ENCODE measurements at regions not wholly inside any gene's neighbourhood (a gene's known extent, or its start where the extent isn't known, plus 50 kb on each side); places are given as distances from the start of the nearest gene placed in this dataset.

DNA sequence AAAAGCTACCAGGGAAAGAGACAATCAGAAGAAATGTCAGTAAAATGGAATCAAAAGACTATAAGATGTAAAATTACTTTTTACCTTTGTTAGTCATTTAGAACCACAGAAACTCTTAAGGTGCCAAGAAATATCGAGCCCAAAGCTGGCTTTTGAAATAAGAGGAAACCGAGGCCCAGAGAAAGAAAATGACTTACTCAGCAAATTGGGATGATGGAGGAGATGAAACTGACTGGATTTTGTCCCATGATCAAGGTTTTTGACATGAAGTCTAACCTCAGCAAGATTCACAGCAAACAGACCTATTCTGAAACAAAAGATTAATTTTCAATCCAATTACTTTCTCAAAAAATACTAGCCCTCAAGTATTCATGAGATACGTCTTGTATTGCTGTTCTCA, 696.2 kb upstream of the WWC1 start:
- WGBS, result 82% methylated on average over 3 of the region's 3 CpGs

DNA sequence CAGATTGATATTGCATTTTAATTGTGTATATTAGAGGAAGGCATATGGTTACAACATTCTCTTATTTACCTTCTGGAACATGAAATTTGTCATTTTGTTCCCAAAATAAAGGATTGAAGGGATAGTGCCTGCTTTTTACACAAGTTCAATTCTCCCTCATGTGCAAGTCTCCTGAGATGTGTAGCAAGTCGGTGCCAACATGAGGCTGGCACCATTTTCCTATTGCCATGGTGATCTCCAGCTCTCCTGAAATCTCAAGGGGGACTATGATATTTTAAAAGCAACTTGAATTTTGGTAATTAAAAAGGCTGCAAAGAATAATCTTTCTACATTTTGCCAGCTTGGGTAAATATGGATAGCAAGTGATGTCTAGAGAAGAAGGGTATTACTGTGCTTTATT, 693.3 kb upstream of the WWC1 start:
- Histone ChIP-seq H3K4me1 (ENCODE audit: insufficient read depth) (no peaks in the 10 kb centered on the region), H3K36me3 (ENCODE audit: insufficient read depth) (peaks cover 1% of the 10 kb centered on the region), H3K27ac (ENCODE audit: low read depth) (no peak overlapping the region), H3K4me3 (ENCODE audit: low read depth, low read length) (no peak overlapping the region)
- WGBS, result 88% methylated on average over 1 of the region's 1 CpG
- no peak for DNase-seq (ENCODE audit: extremely low spot score)

More for the DNA sequence above, 696.2 kb upstream of the WWC1 start:
- no peak for DNase-seq (ENCODE audit: extremely low spot score)
- Histone ChIP-seq H3K4me3 (ENCODE audit: low read depth, low read length) (no peak overlapping the region), H3K36me3 (ENCODE audit: insufficient read depth) (no peaks in the 10 kb centered on the region), H3K4me1 (ENCODE audit: insufficient read depth) (no peaks in the 10 kb centered on the region), H3K27ac (ENCODE audit: low read depth) (no peak overlapping the region)

DNA sequence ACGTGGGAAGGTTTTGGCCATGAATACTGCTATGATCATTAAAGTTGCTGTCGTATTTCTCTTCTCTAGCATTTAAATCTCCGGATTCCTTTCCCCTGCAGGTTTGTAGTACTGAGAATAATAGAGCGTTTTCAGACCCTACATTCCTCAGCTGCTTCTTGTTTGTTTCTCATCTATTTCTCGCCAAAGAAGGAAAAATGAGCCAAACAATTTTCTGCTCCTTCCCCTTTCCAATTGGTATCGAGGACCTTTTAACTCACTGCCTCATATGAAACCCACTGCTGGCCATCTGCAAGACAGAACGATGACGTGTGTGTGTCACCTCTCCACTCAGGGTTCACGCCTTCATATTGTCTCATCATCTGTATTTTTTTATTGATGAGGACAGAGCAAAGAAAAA, 689.4 kb upstream of the WWC1 start:
- Histone ChIP-seq H3K36me3 (ENCODE audit: insufficient read depth) (peaks cover 1% of the 10 kb centered on the region), H3K4me1 (ENCODE audit: insufficient read depth) (no peaks in the 10 kb centered on the region), H3K27ac (ENCODE audit: low read depth) (no peak overlapping the region), H3K4me3 (ENCODE audit: low read depth, low read length) (no peak overlapping the region)
- WGBS, result 66% methylated on average over 9 of the region's 9 CpGs
- DNase-seq (ENCODE audit: extremely low spot score), result no peak

DNA sequence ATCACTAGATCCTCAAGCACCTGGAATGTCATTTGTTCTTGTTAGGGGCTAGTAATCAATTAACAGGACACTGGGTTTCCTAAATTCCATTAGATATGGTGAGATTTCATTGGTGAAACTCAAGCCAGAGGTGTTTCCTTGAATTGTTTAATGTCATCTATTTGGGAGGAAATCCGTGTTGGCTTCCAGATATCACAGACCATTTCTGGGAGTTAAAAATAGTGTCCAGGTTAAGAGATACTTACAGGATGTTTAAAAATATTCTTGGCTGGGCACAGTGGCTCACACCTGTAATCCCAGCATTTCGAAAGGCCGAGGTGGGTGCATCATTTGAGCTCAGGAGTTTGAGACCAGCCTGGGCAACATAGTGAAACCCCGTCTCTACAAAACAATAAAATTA, 688.3 kb upstream of the WWC1 start:
- DNase-seq (ENCODE audit: extremely low spot score), result no peak
- no peak overlapping the region for H3K27ac ChIP-seq (ENCODE audit: low read depth)
- H3K4me3 ChIP-seq (ENCODE audit: low read depth, low read length), result no peak overlapping the region
- H3K36me3 ChIP-seq (ENCODE audit: insufficient read depth), result peaks cover 1% of the 10 kb centered on the region
- H3K4me1 ChIP-seq (ENCODE audit: insufficient read depth), result no peaks in the 10 kb centered on the region
- WGBS, result 78% methylated on average over 4 of the region's 4 CpGs

DNA sequence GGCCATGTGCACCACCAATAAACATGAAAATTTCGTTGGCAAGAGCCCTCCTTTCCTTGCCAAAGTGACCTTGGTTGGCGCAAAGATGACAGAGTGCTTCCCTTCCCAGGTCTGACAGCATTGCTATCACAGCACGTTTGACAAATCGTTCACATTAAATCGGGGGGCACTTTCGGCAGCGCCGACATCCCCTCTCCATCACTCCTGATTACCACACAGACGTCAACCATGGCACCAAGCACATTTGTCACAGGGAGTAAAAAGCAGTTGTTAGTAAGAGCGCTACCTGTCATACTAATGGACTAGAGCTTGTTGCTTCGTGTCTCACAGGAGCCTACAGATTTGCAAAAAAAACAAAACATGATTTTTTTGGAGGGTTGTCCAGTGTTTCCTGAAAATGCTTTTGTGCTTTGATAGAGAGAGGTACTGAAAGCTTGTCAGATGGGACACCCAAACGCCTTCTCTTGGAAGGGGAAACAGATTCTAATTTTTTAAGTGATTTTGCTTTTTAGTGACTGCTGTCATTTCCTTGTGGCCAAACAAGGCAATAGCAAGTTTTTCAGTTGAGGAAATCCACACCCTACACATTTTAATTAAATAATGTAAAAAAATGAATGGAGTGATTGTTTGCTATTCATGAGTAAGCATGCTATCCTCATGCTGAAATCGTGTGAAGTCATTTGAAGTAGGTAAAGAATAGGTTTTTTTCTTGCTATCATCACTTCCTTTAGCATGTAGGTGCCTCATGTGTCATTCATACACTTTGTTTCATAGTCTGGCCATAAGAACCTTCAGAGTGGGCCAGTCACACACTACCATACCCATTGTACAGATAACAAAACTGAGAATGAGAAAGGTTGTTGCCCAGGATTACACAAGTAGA, 682.8 kb upstream of the WWC1 start:
- no peak overlapping the region for H3K27ac ChIP-seq (ENCODE audit: low read depth)
- H3K4me3 ChIP-seq (ENCODE audit: low read depth, low read length), result no peak overlapping the region
- WGBS, result 91% methylated on average over 13 of the region's 13 CpGs
- no peaks in the 10 kb centered on the region for H3K4me1 ChIP-seq (ENCODE audit: insufficient read depth)
- no peaks in the 10 kb centered on the region for H3K36me3 ChIP-seq (ENCODE audit: insufficient read depth)
- DNase-seq (ENCODE audit: extremely low spot score), result no peak

DNA sequence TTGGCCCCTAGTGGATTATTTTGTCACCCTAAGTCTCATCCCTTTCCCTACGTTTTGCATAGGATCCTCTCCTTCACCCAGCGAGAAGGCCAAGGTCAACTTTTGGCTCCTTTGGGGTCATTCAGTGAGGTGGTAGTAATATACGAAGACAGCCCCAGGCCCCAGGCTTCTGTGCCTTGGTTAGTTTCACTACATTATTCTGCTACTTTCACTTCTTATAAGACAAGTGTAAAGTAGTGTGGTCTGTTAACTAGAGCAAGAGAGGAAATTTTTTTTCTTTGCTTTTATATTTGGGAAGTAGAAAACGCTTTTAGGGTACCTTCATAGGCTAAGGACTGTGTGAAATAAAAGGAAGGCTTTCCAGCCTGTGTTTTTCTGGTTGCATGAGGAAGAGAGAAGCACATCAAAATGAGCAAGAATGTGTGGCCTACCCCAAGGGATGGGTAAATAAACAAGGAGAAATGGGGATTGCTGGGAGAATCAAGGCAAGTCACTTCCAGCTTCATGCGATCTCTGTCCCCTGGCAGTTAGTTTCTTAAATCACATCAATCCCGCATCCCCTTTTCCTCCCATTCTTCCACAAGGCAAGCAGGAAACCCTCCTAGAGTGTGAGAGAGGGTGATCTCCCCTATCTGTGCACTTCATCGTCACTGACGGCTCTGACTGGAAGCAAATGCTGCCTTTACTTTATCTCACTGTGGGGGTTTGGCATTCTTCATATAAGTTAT, 677.0 kb upstream of the WWC1 start:
- DNase-seq (ENCODE audit: extremely low spot score), result no peak
- no peaks in the 10 kb centered on the region for H3K36me3 ChIP-seq (ENCODE audit: insufficient read depth)
- 56% methylated on average over 8 of the region's 8 CpGs for WGBS
- no peaks in the 10 kb centered on the region for H3K4me1 ChIP-seq (ENCODE audit: insufficient read depth)
- no peak overlapping the region for H3K27ac ChIP-seq (ENCODE audit: low read depth)
- no peak overlapping the region for H3K4me3 ChIP-seq (ENCODE audit: low read depth, low read length)

DNA sequence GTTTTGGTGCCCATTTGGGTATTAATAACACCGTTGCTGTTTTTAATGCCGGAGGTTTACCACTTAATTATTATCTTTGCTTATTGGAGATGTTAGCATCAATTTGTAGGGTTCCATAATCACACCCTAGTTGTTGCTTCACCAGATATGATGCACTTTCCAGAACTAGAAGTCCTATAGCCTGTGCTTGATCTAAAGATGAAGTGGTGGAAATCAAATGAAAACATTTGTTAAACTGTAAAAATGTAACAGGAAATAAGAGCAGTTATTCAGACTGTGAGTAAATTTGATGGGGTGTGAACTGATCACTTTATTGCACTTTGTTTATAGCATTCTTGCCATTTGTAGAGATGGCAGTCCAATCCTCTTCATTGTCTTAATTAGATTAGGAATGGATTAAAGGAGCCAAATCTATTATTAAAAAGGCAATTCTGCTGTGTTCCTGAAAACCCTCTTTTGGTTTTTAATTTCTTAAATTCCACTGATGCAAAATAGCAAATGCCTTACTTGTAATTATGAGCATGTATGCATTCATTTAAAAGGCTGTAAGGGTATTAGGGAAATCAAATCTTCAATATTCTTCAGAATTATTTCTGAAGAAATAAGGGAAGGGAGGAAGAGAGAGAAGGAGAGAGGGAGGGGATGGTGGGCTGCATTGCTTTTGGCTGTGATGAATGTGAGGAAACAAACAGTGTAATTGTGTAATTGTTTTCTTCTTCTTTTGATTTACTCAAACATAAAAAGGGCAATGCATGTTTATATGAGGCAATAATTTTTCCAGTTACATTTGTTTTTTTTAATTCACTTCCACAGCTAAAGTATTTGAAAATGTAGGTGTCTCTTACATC, 675.2 kb upstream of the WWC1 start:
- H3K36me3 ChIP-seq (ENCODE audit: insufficient read depth), result no peaks in the 10 kb centered on the region
- H3K4me1 ChIP-seq (ENCODE audit: insufficient read depth), result no peaks in the 10 kb centered on the region
- DNase-seq (ENCODE audit: extremely low spot score), result no peak
- H3K27ac ChIP-seq (ENCODE audit: low read depth), result no peak overlapping the region
- WGBS, result 80% methylated on average over 2 of the region's 2 CpGs
- no peak overlapping the region for H3K4me3 ChIP-seq (ENCODE audit: low read depth, low read length)

DNA sequence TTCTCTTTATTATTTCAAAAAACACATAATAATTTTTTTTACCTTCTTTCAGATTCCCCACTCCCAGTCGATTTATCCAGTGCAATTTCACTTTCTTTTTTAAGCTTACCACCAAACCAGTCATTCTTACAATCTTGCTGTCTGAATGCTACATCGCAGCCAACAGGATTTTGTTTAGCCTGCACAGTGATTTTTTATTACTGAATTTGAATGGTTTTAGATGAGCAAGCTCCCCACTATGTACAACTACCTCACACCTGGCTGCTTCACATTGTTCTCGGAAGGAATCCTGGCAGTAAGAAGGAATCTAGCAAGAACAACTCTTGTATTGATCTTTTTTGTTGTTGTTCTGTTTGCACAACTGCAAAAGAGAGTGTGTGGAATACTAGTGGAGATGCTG, 668.1 kb upstream of the WWC1 start:
- Histone ChIP-seq H3K4me1 (ENCODE audit: insufficient read depth) (no peaks in the 10 kb centered on the region), H3K27ac (ENCODE audit: low read depth) (no peak overlapping the region), H3K4me3 (ENCODE audit: low read depth, low read length) (no peak overlapping the region), H3K36me3 (ENCODE audit: insufficient read depth) (no peaks in the 10 kb centered on the region)
- 78% methylated on average over 3 of the region's 3 CpGs for WGBS
- no peak for DNase-seq (ENCODE audit: extremely low spot score)

DNA sequence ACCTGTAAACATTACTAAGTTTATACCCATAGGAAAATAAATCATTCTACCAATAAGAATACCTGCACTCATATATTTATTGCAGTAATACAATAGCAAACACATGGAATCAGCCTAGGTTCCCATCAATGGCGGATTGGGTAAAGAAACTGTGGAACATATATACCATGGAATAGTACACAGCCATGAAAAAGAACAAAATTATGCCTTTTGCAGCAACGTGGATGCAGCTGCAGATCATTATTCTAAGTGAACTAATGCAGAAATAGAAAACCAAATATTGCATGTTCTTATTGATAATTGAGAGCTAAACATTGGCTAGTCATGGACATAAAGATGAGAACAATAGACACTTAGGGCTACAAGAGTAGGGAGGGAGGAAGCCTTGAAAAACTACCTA, 667.4 kb upstream of the WWC1 start:
- no peak for DNase-seq (ENCODE audit: extremely low spot score)
- 76% methylated on average over 2 of the region's 2 CpGs for WGBS
- Histone ChIP-seq H3K27ac (ENCODE audit: low read depth) (no peak overlapping the region), H3K4me1 (ENCODE audit: insufficient read depth) (no peaks in the 10 kb centered on the region), H3K36me3 (ENCODE audit: insufficient read depth) (no peaks in the 10 kb centered on the region), H3K4me3 (ENCODE audit: low read depth, low read length) (no peak overlapping the region)

DNA sequence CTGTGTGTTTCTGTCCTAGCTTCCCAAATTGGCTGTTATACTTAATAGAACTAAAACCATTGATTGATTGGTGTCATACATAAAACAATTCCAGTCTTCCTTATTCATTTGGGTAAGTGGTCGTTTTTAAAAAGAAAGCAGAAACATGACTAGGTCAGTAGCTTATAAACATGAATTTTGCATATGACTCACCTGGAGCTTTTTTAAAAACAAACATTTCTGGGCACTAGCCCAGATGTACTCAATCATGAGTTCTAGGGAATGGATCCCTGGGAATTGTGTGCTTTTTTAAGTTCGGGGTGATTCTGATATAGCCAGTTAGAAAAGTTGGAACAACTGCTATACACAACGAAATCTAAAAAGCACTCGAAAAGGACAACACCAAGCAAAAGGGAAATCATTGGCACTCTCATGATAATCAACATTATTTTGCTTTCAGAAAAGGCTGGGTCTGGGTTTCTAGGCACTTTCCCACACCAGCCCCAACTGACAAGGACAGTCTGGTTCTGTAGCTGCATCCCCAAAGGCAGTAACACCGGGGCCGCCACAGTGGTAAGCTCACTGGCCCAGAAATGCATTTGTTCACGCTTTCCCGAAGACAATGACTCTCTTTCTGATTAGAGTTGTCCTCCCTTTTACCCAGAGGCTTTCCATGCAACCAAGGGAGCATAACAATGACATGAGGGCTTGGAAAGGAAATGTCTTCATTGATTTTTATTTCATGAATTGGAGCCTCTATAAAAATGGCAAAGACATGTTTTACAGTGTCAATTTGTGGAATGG, 664.9 kb upstream of the WWC1 start:
- no peak for DNase-seq (ENCODE audit: extremely low spot score)
- no peaks in the 10 kb centered on the region for H3K36me3 ChIP-seq (ENCODE audit: insufficient read depth)
- H3K4me1 ChIP-seq (ENCODE audit: insufficient read depth), result no peaks in the 10 kb centered on the region
- H3K4me3 ChIP-seq (ENCODE audit: low read depth, low read length), result no peak overlapping the region
- H3K27ac ChIP-seq (ENCODE audit: low read depth), result no peak overlapping the region
- WGBS, result 87% methylated on average over 8 of the region's 8 CpGs

DNA sequence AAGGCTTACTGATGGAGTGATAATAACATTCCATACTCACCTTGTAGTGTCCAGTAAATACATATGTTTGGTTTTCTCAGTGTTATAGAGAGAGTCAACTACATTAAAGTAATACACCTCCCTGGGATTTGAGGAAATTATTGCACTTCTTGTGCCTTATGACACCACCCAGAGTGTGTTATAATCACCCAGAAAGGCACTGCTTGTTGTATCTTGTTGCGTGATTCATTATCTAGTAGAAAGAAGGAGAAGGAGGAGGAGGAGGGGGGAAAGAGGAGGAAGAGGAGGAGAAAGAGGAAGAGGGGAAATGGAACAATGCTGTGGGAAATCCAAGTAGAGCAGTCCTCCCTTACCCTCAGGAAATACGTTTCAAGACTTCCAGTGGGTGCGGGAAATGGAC, 661.8 kb upstream of the WWC1 start:
- no peak for DNase-seq (ENCODE audit: extremely low spot score)
- Histone ChIP-seq H3K4me3 (ENCODE audit: low read depth, low read length) (no peak overlapping the region), H3K36me3 (ENCODE audit: insufficient read depth) (no peaks in the 10 kb centered on the region), H3K4me1 (ENCODE audit: insufficient read depth) (no peaks in the 10 kb centered on the region), H3K27ac (ENCODE audit: low read depth) (no peak overlapping the region)
- 88% methylated on average over 3 of the region's 3 CpGs for WGBS

DNA sequence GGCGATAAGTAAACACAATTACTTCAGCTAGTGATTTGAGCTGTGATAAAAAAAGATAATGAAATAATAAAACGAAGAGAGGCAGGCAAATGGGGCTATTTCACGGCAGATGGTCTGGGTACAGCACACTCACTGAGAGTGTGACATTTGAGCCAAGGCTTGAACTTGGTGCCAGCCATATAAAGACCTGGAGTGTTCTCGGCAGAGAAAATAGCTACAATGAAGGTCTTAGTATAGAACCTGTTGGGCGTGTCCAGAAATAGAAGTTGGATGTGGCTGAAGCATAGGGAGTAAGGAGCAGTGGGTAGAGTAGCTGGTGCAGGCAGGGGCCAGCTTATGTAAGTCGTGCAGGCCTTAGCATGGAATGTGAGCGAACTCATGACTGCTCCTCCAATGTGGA, 660.3 kb upstream of the WWC1 start:
- Histone ChIP-seq H3K36me3 (ENCODE audit: insufficient read depth) (no peaks in the 10 kb centered on the region), H3K27ac (ENCODE audit: low read depth) (no peak overlapping the region), H3K4me3 (ENCODE audit: low read depth, low read length) (no peak overlapping the region), H3K4me1 (ENCODE audit: insufficient read depth) (no peaks in the 10 kb centered on the region)
- 80% methylated on average over 7 of the region's 7 CpGs for WGBS
- DNase-seq (ENCODE audit: extremely low spot score), result no peak

DNA sequence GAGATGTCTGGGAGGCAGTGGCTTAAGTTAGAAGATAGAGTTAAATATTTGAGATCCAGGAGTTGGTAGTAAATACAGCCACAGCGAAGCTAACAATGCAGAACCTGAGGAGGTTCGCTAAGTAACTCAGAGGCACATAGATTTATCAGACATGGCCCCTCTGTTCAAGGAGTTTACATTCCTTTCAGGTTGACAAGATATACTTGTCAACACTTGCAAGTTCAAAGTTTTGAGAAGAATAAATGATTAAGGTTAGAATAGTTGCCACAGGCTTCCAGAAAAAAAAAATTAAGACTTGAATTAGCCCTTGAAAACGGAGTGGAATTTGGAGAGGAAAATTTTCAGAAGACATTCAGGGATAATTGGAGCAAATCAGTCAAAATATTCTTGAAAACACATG, 658.3 kb upstream of the WWC1 start:
- WGBS, result 41% methylated on average over 3 of the region's 3 CpGs
- DNase-seq (ENCODE audit: extremely low spot score), result no peak
- Histone ChIP-seq H3K27ac (ENCODE audit: low read depth) (no peak overlapping the region), H3K4me1 (ENCODE audit: insufficient read depth) (no peaks in the 10 kb centered on the region), H3K4me3 (ENCODE audit: low read depth, low read length) (no peak overlapping the region), H3K36me3 (ENCODE audit: insufficient read depth) (no peaks in the 10 kb centered on the region)
